PC-9 (cell line): ENCODE measurements at regions not wholly inside any gene's neighbourhood (a gene's known extent, or its start where the extent isn't known, plus 50 kb on each side); places are given as distances from the start of the nearest gene placed in this dataset.

Experiments used
- BruUV-seq: library from RNA; stranded (reverse); fragments of 400-500 nt; replicated peaks from 2 replicates; lab custom pipeline; 2021; lab: Mats Ljungman, UMichigan
- CTCF ChIA-PET: fragments of 300-600 bp; sonication (Branson Sonifier 250); formaldehyde crosslinking; loops from one replicate; lab custom pipeline; 2022; ENCODE audit warnings: antibody characterized with exemption; lab: Charles Lee
- POLR2A ChIA-PET: fragments of 300-600 bp; sonication (Branson Sonifier 250); formaldehyde crosslinking; loops from one replicate; lab custom pipeline; 2022; ENCODE audit warnings: antibody characterized with exemption; ENCODE audit not compliant: unreplicated experiment; lab: Charles Lee
- DNase-seq, 2 experiments: peaks; one replicate each; pipeline versions ENCODE4 v3.0.0 to v3.0.0-alpha.2; 2015 to 2022; ENCODE audit warnings: mixed read lengths in 1 of 2
- H2AFZ ChIP-seq: fragments of 200-600 bp; sonication (generic); 2 replicates; pipeline ENCODE4 v1.8.1; 2017; ENCODE audit warnings: antibody characterized with exemption
- H3F3A ChIP-seq: fragments of 200-600 bp; sonication (generic); 2 replicates; pipeline ENCODE4 v1.8.1; 2017; ENCODE audit warnings: antibody characterized with exemption, mild to moderate bottlenecking, low read depth; ENCODE audit not compliant: insufficient read depth
- H3K27ac ChIP-seq: fragments of 200-600 bp; sonication (generic); 2 replicates; pipeline ENCODE4 v1.6.1; 2016; ENCODE audit warnings: mixed run types
- H3K27me3 ChIP-seq: fragments of 200-600 bp; sonication (generic); 2 replicates; pipeline ENCODE4 v1.6.1; 2016; ENCODE audit warnings: low read depth, mixed run types; ENCODE audit not compliant: insufficient read depth
- H3K36me3 ChIP-seq: fragments of 200-600 bp; sonication (generic); 2 replicates; pipeline ENCODE4 v1.6.1; 2016; ENCODE audit warnings: low read depth, mixed run types
- H3K4me1 ChIP-seq: fragments of 200-600 bp; sonication (generic); replicated peaks from 2 replicates; pipeline ENCODE4 v1.6.1; 2016; ENCODE audit warnings: mixed run types; ENCODE audit not compliant: insufficient read depth
- H3K4me2 ChIP-seq: fragments of 200-600 bp; sonication (generic); 2 replicates; pipeline ENCODE4 v1.6.1; 2017; ENCODE audit warnings: mixed run types
- H3K4me3 ChIP-seq: fragments of 200-600 bp; sonication (generic); 2 replicates; pipeline ENCODE4 v1.6.1; 2016; ENCODE audit warnings: mixed run types
- H3K79me2 ChIP-seq: fragments of 200-600 bp; sonication (generic); 2 replicates; pipeline ENCODE4 v1.6.1; 2017; ENCODE audit warnings: low read depth, mixed run types
- H3K9me2 ChIP-seq: fragments of 200-600 bp; sonication (generic); 2 replicates; pipeline ENCODE4 v1.8.1; 2017; ENCODE audit warnings: mild to moderate bottlenecking; ENCODE audit not compliant: insufficient read depth
- H3K9me3 ChIP-seq: fragments of 200-600 bp; sonication (generic); 2 replicates; pipeline ENCODE4 v1.8.1; 2016; ENCODE audit warnings: low read depth; ENCODE audit not compliant: insufficient read depth
- H4K20me1 ChIP-seq: fragments of 200-600 bp; sonication (generic); 2 replicates; pipeline ENCODE4 v1.8.1; 2017; ENCODE audit not compliant: insufficient read depth
- EZH2 ChIP-seq: fragments of 200-600 bp; sonication (generic); IDR thresholded peaks from 2 replicates; pipeline ENCODE4 v1.8.0; 2017; ENCODE audit warnings: antibody characterized with exemption, low read depth
- intact Hi-C: fragments of 100-400 bp; cut with micrococcal nuclease; formaldehyde crosslinking; loops from one replicate; pipeline ENCODE4 v1.10.0; 2022; ENCODE audit not compliant: unreplicated experiment
- TF ChIP-seq, protein P1 (sequence below): fragments of 200-600 bp; sonication (generic); conservative IDR thresholded peaks from 2 replicates; pipeline ENCODE4 v1.6.1; 2017; ENCODE audit warnings: mixed run types, antibody characterized with exemption, mild to moderate bottlenecking, moderate library complexity

DNA sequence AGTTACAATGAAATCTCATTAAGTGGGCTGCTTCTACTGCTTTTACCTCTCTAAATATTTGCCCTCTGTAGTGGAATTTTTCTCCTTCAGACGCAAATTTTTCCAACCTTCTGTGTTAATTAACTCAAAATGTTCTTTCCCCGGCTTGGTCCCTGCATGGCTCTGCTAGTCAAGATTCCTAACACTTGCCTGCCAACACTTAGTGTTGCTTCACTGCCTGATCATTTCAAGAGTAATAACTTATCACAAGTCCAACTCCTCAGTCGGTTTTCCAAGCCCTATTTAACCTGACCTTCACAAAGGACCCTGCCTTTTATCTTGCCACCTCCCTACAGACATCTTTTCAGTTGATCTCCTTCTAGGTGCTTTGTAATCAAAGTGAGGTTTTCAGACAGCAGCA, 142.7 kb downstream of the HRH4 start:
- ChIA-PET POLR2A (no interaction called here), CTCF (no interaction called here)
- Histone ChIP-seq H2AFZ (no peak overlapping the region), H3K79me2 (no peaks in the 10 kb centered on the region), H3K4me3 (no peak overlapping the region), H3K36me3 (no peaks in the 10 kb centered on the region), H3K9me3 (no peaks in the 10 kb centered on the region), H4K20me1 (no peaks in the 10 kb centered on the region), H3K9me2 (no peaks in the 10 kb centered on the region), H3K4me2 (no peak overlapping the region), H3K27me3 (peaks cover 16% of the 10 kb centered on the region), H3K27ac (no peak overlapping the region), H3F3A (no peaks in the 10 kb centered on the region), H3K4me1 (no peaks in the 10 kb centered on the region)
- no TSS peak for BruUV-seq
- TF ChIP-seq, protein P1, sequence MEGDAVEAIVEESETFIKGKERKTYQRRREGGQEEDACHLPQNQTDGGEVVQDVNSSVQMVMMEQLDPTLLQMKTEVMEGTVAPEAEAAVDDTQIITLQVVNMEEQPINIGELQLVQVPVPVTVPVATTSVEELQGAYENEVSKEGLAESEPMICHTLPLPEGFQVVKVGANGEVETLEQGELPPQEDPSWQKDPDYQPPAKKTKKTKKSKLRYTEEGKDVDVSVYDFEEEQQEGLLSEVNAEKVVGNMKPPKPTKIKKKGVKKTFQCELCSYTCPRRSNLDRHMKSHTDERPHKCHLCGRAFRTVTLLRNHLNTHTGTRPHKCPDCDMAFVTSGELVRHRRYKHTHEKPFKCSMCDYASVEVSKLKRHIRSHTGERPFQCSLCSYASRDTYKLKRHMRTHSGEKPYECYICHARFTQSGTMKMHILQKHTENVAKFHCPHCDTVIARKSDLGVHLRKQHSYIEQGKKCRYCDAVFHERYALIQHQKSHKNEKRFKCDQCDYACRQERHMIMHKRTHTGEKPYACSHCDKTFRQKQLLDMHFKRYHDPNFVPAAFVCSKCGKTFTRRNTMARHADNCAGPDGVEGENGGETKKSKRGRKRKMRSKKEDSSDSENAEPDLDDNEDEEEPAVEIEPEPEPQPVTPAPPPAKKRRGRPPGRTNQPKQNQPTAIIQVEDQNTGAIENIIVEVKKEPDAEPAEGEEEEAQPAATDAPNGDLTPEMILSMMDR: no peak
- TF ChIP-seq EZH2: no peak
- intact Hi-C loops: loop anchor here (10.0 kb wide), 1 partner anchor 122 kb away; no protein-coding TSS in a partner anchor
- DNase-seq: no peak

DNA sequence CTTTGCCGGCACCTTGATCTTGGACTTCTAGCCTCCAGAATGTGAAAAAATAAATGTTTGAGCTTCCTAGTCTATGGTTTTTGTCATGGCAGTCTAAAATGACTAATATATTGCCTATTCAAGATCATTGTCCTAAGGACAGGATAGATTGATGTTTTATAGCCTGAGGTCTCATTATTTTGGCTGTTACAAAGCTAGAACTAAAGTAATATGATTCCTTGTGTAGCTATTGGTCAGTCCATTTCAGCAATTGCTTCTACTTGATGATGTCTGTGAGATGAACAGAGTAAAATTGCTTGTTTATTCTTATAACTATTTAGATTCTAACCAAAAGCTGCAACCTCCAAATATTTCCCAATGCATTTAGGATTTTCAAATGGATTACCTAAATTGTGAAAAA, 145.0 kb downstream of the HRH4 start:
- H3K27me3 ChIP-seq: peaks cover 16% of the 10 kb centered on the region
- no peak overlapping the region for H3K4me3 ChIP-seq
- no peaks in the 10 kb centered on the region for H3K4me1 ChIP-seq
- no peaks in the 10 kb centered on the region for H3K9me3 ChIP-seq
- intact Hi-C loops: loop anchor here (10.0 kb wide), 1 partner anchor 119 kb away; no protein-coding TSS in a partner anchor
- H3K9me2 ChIP-seq: no peaks in the 10 kb centered on the region
- POLR2A ChIA-PET: no interaction called here
- H3K27ac ChIP-seq: no peak overlapping the region
- H3K4me2 ChIP-seq: no peak overlapping the region
- no peak overlapping the region for H2AFZ ChIP-seq
- no peaks in the 10 kb centered on the region for H3K36me3 ChIP-seq
- H3K79me2 ChIP-seq: no peaks in the 10 kb centered on the region
- no peaks in the 10 kb centered on the region for H3F3A ChIP-seq
- BruUV-seq: no TSS peak
- DNase-seq: no peak
- TF ChIP-seq, protein P1: no peak
- no peak for TF ChIP-seq EZH2
- H4K20me1 ChIP-seq: no peaks in the 10 kb centered on the region
- CTCF ChIA-PET: no interaction called here

DNA sequence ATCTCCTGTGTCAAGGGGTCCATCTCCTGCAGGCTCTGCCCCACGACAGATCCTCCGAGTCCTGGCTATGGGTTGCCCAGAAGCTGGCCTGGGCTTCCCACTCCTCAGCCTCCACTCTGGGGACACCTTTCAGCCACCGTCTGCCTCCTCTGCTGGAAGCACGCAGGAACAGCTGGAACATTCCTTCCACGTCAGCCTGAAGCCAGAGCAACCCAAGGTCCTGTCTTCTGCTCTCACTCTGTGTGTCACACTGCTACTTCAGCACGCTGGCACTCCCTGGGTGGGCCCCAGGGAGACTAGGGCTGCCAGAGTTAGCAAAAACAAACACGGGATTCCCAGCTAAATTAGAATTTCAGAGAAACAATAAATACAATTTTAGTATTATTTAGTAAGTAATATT, 148.8 kb downstream of the HRH4 start:
- Histone ChIP-seq H3K79me2 (no peaks in the 10 kb centered on the region), H3K27ac (no peak overlapping the region), H2AFZ (no peak overlapping the region), H3K4me2 (no peak overlapping the region), H3K27me3 (peaks cover 11% of the 10 kb centered on the region), H3F3A (no peaks in the 10 kb centered on the region), H3K4me3 (no peak overlapping the region), H4K20me1 (no peaks in the 10 kb centered on the region), H3K9me3 (no peaks in the 10 kb centered on the region), H3K9me2 (no peaks in the 10 kb centered on the region), H3K36me3 (no peaks in the 10 kb centered on the region), H3K4me1 (no peaks in the 10 kb centered on the region)
- intact Hi-C loops: loop anchor here (10.0 kb wide), 1 partner anchor 116 kb away; no protein-coding TSS in a partner anchor
- no peak for TF ChIP-seq EZH2
- no TSS peak for BruUV-seq
- ChIA-PET POLR2A (no interaction called here), CTCF (no interaction called here)
- DNase-seq: no peak

DNA sequence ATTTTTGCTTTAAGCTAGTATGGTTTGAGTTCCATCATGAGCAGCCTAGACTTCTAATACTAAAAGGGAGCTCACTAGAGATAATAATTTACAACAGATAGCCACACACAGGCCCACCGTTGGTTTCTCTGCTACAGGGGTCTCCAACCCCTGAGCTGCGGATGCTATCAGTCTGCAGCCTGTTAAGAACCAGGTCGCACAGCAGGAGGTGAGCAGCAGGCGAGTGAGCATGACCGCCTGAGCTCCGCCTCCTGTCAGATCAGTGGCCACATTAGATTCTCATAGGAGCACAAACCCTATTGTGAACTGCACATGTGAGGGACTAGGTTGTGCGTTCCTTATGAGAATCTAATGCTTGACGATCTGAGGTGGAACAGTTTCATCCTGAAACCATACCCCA, 150.6 kb downstream of the HRH4 start:
- Histone ChIP-seq H3F3A (no peaks in the 10 kb centered on the region), H3K36me3 (no peaks in the 10 kb centered on the region), H3K4me3 (no peak overlapping the region), H3K79me2 (no peaks in the 10 kb centered on the region), H2AFZ (no peak overlapping the region), H3K4me1 (no peaks in the 10 kb centered on the region), H3K4me2 (no peak overlapping the region), H3K27me3 (no peaks in the 10 kb centered on the region; the same call in 1 of the 2 replicates), H3K9me2 (no peaks in the 10 kb centered on the region), H3K9me3 (no peaks in the 10 kb centered on the region), H3K27ac (no peak overlapping the region), H4K20me1 (no peaks in the 10 kb centered on the region)
- no TSS peak for BruUV-seq
- DNase-seq: no peak
- ChIA-PET CTCF (no interaction called here), POLR2A (no interaction called here)
- intact Hi-C loops: no loop called here
- no peak for TF ChIP-seq EZH2
- TF ChIP-seq, protein P1: no peak
